Prostate gland (tissue), 2 donors: ENCODE measurements at regions not wholly inside any gene's neighbourhood (a gene's known extent, or its start where the extent isn't known, plus 50 kb on each side); places are given as distances from the start of the nearest gene placed in this dataset.

Experiments used
- POLR2A ChIP-seq: fragments of 450-650 bp; IDR thresholded peaks from one replicate; pipeline ENCODE4 v1.6.1; 2016; ENCODE audit warnings: antibody characterized with exemption, mild to moderate bottlenecking
- POLR2AphosphoS5 ChIP-seq: sonication (generic); formaldehyde crosslinking; IDR thresholded peaks from one replicate; pipeline ENCODE4 v1.6.1; 2017; ENCODE audit warnings: antibody characterized with exemption
- TF ChIP-seq, protein P1 (sequence below), 4 experiments: fragments of 200-600 bp in 2 of 4; fragments of 450-650 bp in 2 of 4; sonication (generic) in 2 of 4; IDR thresholded peaks; 1 replicate in 3 of 4; 2 replicates in 1 of 4; pipeline ENCODE4 v1.5.1; 2016 to 2019; ENCODE audit warnings: antibody characterized with exemption in 4 of 4, mild to moderate bottlenecking in 2 of 4, moderate library complexity in 2 of 4

DNA sequence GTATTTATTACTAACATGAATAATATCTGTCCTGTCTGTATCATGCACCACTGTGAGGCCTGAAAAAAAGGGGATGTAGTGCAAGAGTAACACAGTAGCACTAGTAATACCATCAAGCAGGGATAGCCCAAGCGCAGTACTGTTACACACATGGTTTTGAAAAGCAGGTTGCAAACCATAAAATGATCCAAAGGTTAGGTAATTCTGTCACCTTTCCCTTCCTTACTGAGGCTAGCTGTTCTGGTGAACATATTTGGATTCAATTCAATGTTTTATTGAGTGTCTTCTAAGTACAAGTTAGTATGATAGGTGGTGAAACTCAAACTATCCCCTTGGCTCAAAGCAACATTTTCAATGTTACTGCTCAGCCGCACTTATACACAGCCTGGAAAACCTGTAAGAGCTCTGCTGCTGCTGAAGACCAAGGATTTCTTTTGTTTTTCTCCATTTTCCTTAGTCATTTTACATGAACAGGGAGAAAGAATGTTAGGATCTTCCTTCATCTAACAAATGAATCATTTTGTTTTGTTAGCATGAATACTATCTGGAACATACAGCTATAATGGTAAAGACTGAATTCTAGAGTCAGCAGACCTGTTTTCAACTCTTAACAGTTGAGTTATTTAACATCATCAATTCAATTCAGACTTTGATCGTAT, 102.5 kb upstream of the ITPRID2 start:
- TF ChIP-seq POLR2A, result no peak
- TF ChIP-seq, protein P1, sequence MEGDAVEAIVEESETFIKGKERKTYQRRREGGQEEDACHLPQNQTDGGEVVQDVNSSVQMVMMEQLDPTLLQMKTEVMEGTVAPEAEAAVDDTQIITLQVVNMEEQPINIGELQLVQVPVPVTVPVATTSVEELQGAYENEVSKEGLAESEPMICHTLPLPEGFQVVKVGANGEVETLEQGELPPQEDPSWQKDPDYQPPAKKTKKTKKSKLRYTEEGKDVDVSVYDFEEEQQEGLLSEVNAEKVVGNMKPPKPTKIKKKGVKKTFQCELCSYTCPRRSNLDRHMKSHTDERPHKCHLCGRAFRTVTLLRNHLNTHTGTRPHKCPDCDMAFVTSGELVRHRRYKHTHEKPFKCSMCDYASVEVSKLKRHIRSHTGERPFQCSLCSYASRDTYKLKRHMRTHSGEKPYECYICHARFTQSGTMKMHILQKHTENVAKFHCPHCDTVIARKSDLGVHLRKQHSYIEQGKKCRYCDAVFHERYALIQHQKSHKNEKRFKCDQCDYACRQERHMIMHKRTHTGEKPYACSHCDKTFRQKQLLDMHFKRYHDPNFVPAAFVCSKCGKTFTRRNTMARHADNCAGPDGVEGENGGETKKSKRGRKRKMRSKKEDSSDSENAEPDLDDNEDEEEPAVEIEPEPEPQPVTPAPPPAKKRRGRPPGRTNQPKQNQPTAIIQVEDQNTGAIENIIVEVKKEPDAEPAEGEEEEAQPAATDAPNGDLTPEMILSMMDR (IDR thresholded peaks at IDR 0.05), result no peak
- TF ChIP-seq POLR2AphosphoS5, result no peak
